HG03108 (cell line): ENCODE measurements at regions not wholly inside any gene's neighbourhood (a gene's known extent, or its start where the extent isn't known, plus 50 kb on each side); places are given as distances from the start of the nearest gene placed in this dataset.
"Not testable (repeated sequence)": the region's sequence is repeated elsewhere in the genome, so short reads cannot be mapped to it uniquely, and the experiment has no call there.

Experiments
- ATAC-seq: cut with Tn5 transposase; IDR thresholded peaks from one replicate; pipeline ENCODE4 v1.9.1; 2021; ENCODE audit warnings: moderate library complexity; ENCODE audit not compliant: unreplicated experiment

- no peak for ATAC-seq
These were observed 431.8 kb downstream of the ZWINT start for GRCh38 chr10:55929291-55929690.

- ATAC-seq = not testable (repeated sequence)
These were observed 461.4 kb downstream of the ZWINT start for GRCh38 chr10:55899472-55900147.

GRCh38 chr10:55897490-55897921, 463.6 kb downstream of the ZWINT start:
- ATAC-seq = no peak

GRCh38 chr10:55892276-55892675, 468.8 kb downstream of the ZWINT start:
- ATAC-seq = no peak

- ATAC-seq = no peak
These were observed 479.5 kb downstream of the ZWINT start for GRCh38 chr10:55881588-55881987.

GRCh38 chr10:55873485-55873884, 487.6 kb downstream of the ZWINT start:
- ATAC-seq = no peak

- ATAC-seq = no peak
These were observed 490.9 kb downstream of the ZWINT start for GRCh38 chr10:55870186-55870585.

- no peak for ATAC-seq
These were observed 493.2 kb downstream of the ZWINT start for GRCh38 chr10:55867848-55868247.

- ATAC-seq = no peak
These were observed 502.3 kb downstream of the ZWINT start for GRCh38 chr10:55858730-55859129.

- ATAC-seq = no peak
These were observed 508.2 kb downstream of the ZWINT start for GRCh38 chr10:55852900-55853299.

GRCh38 chr10:55837273-55837672, 523.8 kb downstream of the ZWINT start:
- ATAC-seq = no peak

GRCh38 chr10:55822096-55822495, 539.0 kb downstream of the ZWINT start:
- no peak for ATAC-seq

- no peak for ATAC-seq
These were observed 540.6 kb downstream of the ZWINT start for GRCh38 chr10:55820478-55820877.

- no peak for ATAC-seq
These were observed 541.0 kb downstream of the ZWINT start for GRCh38 chr10:55820071-55820470.

- no peak for ATAC-seq
These were observed 547.4 kb downstream of the ZWINT start for GRCh38 chr10:55813451-55814170.

- ATAC-seq = no peak
These were observed 558.0 kb downstream of the ZWINT start for GRCh38 chr10:55803055-55803454.

GRCh38 chr10:55801353-55801661, 559.8 kb downstream of the ZWINT start:
- no peak for ATAC-seq

GRCh38 chr10:55800602-55801352, 560.3 kb downstream of the ZWINT start:
- ATAC-seq = no peak

- no peak for ATAC-seq
These were observed 568.0 kb downstream of the ZWINT start for GRCh38 chr10:55793024-55793423.

GRCh38 chr10:55790276-55790675, 570.8 kb downstream of the ZWINT start:
- ATAC-seq = not testable (repeated sequence)

- ATAC-seq = no peak
These were observed 574.5 kb downstream of the ZWINT start for GRCh38 chr10:55786461-55787050.

GRCh38 chr10:55782181-55782580, 578.9 kb downstream of the ZWINT start:
- no peak for ATAC-seq
